B cell (primary cell): ENCODE measurements at regions not wholly inside any gene's neighbourhood (a gene's known extent, or its start where the extent isn't known, plus 50 kb on each side); places are given as distances from the start of the nearest gene placed in this dataset.

Source experiments
- ATAC-seq: fragments of 200-7000 bp; cut with Tn5 transposase; one replicate; pipeline ENCODE4 v1.10.0; 2021; ENCODE audit warnings: low read depth, mild to moderate bottlenecking, moderate number of reproducible peaks, moderate library complexity
- CTCF ChIA-PET: fragments of 350-600 bp; sonication (Branson Sonifier 250); formaldehyde crosslinking; loops from one replicate; lab custom pipeline; 2021; ENCODE audit warnings: antibody characterized with exemption, inconsistent platforms; lab: Charles Lee
- POLR2A ChIA-PET: fragments of 350-600 bp; sonication (Branson Sonifier 250); formaldehyde crosslinking; loops from one replicate; lab custom pipeline; 2021; ENCODE audit warnings: antibody characterized with exemption; lab: Charles Lee
- DNase-seq: peaks from one replicate; pipeline ENCODE4 v3.0.0; 2013
- H2AFZ ChIP-seq: 2 replicates; pipeline ENCODE4 v1.6.1; 2012; ENCODE audit warnings: mild to moderate bottlenecking, low read depth, low read length; ENCODE audit not compliant: insufficient read depth, poor library complexity, severe bottlenecking
- H3K27ac ChIP-seq, 2 donors: 1 replicate in 1 of 2; 2 replicates in 1 of 2; pipeline ENCODE4 v1.5.1; 2012 to 2013; ENCODE audit warnings: low read length in 2 of 2, mild to moderate bottlenecking in 2 of 2, moderate library complexity in 1 of 2
- H3K27me3 ChIP-seq, 4 experiments: fragments of 200-600 bp in 1 of 4; sonication (generic) in 1 of 4; replicated peaks in 1 of 4; 1 replicate in 2 of 4; 2 replicates in 2 of 4; pipeline versions ENCODE4 v1.6.1 to v1.7.0; 2013 to 2016; ENCODE audit warnings: low read length in 3 of 4, mild to moderate bottlenecking in 2 of 4, mixed read lengths in 1 of 4, moderate library complexity in 1 of 4; ENCODE audit not compliant: insufficient read depth in 4 of 4, control insufficient read depth in 3 of 4; ENCODE audit errors: control extremely low read depth in 1 of 4
- H3K36me3 ChIP-seq, 2 experiments: replicated peaks in 1 of 2; 1 replicate in 1 of 2; 2 replicates in 1 of 2; pipeline versions ENCODE4 v1.6.1 to v1.7.1; 2013; ENCODE audit warnings: low read length in 1 of 2; ENCODE audit not compliant: insufficient read depth in 2 of 2, control insufficient read depth in 1 of 2; ENCODE audit errors: control extremely low read depth in 1 of 2, extremely low read depth in 1 of 2
- H3K4me1 ChIP-seq, 2 donors: fragments of 200-600 bp in 1 of 2; sonication (generic) in 1 of 2; 1 replicate in 1 of 2; 2 replicates in 1 of 2; pipeline versions ENCODE4 v1.5.1 to v1.6.1; 2013 to 2017; ENCODE audit warnings: low read length in 2 of 2; ENCODE audit not compliant: control insufficient read depth in 2 of 2, insufficient read depth in 2 of 2
- H3K4me2 ChIP-seq: replicated peaks from 2 replicates; pipeline ENCODE3; 2012; ENCODE audit warnings: mild to moderate bottlenecking, low read depth, low read length; ENCODE audit not compliant: poor library complexity, severe bottlenecking
- H3K4me3 ChIP-seq, 5 experiments: fragments of 200-600 bp in 1 of 5; sonication (generic) in 1 of 5; 1 replicate in 3 of 5; 2 replicates in 2 of 5; pipeline versions ENCODE4 v1.5.1 to v1.7.0; 2011 to 2016; ENCODE audit warnings: low read length in 4 of 5, mild to moderate bottlenecking in 4 of 5, low read depth in 2 of 5, control low read depth in 1 of 5, moderate library complexity in 1 of 5; ENCODE audit not compliant: insufficient read depth in 1 of 5; ENCODE audit errors: control extremely low read depth in 1 of 5, extremely low read depth in 1 of 5
- H3K79me2 ChIP-seq: fragments of 200-600 bp; sonication (generic); one replicate; pipeline ENCODE4 v1.6.0; 2016; ENCODE audit warnings: low read length; ENCODE audit not compliant: control insufficient read depth, insufficient read depth
- H3K9ac ChIP-seq: fragments of 200-600 bp; sonication (generic); 2 replicates; pipeline ENCODE4 v1.6.1; 2017; ENCODE audit warnings: mild to moderate bottlenecking, low read length, moderate library complexity
- H3K9me3 ChIP-seq, 3 donors: one replicate each; pipeline versions ENCODE4 v1.6.1 to v1.7.1; 2013; ENCODE audit warnings: low read length in 2 of 3; ENCODE audit not compliant: control insufficient read depth in 2 of 3, insufficient read depth in 1 of 3; ENCODE audit errors: control extremely low read depth in 1 of 3
- H4K20me1 ChIP-seq: 2 replicates; pipeline ENCODE4 v1.6.0; 2012; ENCODE audit warnings: mild to moderate bottlenecking, low read length; ENCODE audit not compliant: insufficient read depth, control insufficient read depth, poor library complexity, severe bottlenecking
- H3K27ac Mint-ChIP-seq: one replicate; pipeline ENCODE4 v1.8.0; 2021; ENCODE audit warnings: mixed read lengths
- H3K27me3 Mint-ChIP-seq: one replicate; pipeline ENCODE4 v1.8.0; 2021; ENCODE audit warnings: mixed read lengths
- H3K4me1 Mint-ChIP-seq: one replicate; pipeline ENCODE4 v1.8.0; 2021; ENCODE audit warnings: mixed read lengths
- H3K4me3 Mint-ChIP-seq: one replicate; pipeline ENCODE4 v1.8.0; 2021; ENCODE audit warnings: mixed read lengths
- H3K9me3 Mint-ChIP-seq: one replicate; pipeline ENCODE4 v1.8.0; 2022; ENCODE audit warnings: mixed read lengths; ENCODE audit not compliant: insufficient read depth
- EZH2 ChIP-seq: IDR thresholded peaks from 2 replicates; pipeline ENCODE4 v1.6.1; 2012; ENCODE audit warnings: borderline replicate concordance, low read depth, mild to moderate bottlenecking, moderate library complexity, low read length; ENCODE audit not compliant: insufficient read depth, poor library complexity, severe bottlenecking
- WGBS: methylation state at CpG from one replicate; pipeline ENCODE4 v1.1.5; 2013; ENCODE audit warnings: missing lambda C conversion rate; ENCODE audit not compliant: insufficient coverage; 5-methylcytosine and 5-hydroxymethylcytosine counted together
- intact Hi-C: fragments of 100-400 bp; cut with micrococcal nuclease; formaldehyde crosslinking; loops from one replicate; pipeline ENCODE4 v1.10.0; 2022
- TF ChIP-seq, protein P1 (sequence below): fragments of 200-600 bp; IDR thresholded peaks from one replicate; pipeline ENCODE4 v1.8.0; 2022; ENCODE audit warnings: antibody characterized with exemption, mild to moderate bottlenecking

DNA sequence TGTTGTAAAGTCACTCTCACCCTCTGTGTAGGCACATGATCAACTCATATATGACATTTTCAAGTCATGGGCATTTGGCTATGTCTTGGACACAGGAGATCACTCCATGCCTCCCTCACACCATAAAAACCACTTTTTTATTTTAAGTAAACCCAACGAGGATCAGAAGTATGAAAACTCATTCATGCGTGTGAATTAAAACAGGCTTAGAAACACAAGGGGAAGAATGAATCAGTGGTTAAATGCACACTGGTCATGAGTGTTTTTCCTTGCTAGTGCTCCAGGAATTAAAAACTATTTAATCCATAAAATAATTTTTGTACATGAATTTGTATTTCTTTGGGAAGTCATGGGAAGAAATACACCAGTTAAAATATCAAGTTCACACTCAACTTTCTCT, 198.4 kb downstream of the GALC start:
- no peak overlapping the region for H3K27ac ChIP-seq
- Mint-ChIP-seq H3K27me3 (no peaks in the 10 kb centered on the region), H3K4me1 (no peaks in the 10 kb centered on the region), H3K4me3 (no peak overlapping the region), H3K27ac (no peak overlapping the region), H3K9me3 (no peaks in the 10 kb centered on the region)
- H3K27me3 ChIP-seq: no peaks in the 10 kb centered on the region
- POLR2A ChIA-PET: no interaction called here
- no peaks in the 10 kb centered on the region for H3K4me1 ChIP-seq
- WGBS: no CpG with 5 or more reads among the region's 2 CpGs
- DNase-seq (no peak), ATAC-seq (no peak)
- H3K4me3 ChIP-seq: no peak overlapping the region
- TF ChIP-seq EZH2: no peak
- TF ChIP-seq, protein P1, sequence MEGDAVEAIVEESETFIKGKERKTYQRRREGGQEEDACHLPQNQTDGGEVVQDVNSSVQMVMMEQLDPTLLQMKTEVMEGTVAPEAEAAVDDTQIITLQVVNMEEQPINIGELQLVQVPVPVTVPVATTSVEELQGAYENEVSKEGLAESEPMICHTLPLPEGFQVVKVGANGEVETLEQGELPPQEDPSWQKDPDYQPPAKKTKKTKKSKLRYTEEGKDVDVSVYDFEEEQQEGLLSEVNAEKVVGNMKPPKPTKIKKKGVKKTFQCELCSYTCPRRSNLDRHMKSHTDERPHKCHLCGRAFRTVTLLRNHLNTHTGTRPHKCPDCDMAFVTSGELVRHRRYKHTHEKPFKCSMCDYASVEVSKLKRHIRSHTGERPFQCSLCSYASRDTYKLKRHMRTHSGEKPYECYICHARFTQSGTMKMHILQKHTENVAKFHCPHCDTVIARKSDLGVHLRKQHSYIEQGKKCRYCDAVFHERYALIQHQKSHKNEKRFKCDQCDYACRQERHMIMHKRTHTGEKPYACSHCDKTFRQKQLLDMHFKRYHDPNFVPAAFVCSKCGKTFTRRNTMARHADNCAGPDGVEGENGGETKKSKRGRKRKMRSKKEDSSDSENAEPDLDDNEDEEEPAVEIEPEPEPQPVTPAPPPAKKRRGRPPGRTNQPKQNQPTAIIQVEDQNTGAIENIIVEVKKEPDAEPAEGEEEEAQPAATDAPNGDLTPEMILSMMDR: no peak
- no peaks in the 10 kb centered on the region for H4K20me1 ChIP-seq
- H3K4me2 ChIP-seq: no peak overlapping the region
- intact Hi-C loops: no loop called here
- no peaks in the 10 kb centered on the region for H3K79me2 ChIP-seq
- H2AFZ ChIP-seq: no peak overlapping the region
- H3K9ac ChIP-seq: no peak overlapping the region
- no peaks in the 10 kb centered on the region for H3K9me3 ChIP-seq
- CTCF ChIA-PET: no interaction called here
- H3K36me3 ChIP-seq: no peaks in the 10 kb centered on the region

DNA sequence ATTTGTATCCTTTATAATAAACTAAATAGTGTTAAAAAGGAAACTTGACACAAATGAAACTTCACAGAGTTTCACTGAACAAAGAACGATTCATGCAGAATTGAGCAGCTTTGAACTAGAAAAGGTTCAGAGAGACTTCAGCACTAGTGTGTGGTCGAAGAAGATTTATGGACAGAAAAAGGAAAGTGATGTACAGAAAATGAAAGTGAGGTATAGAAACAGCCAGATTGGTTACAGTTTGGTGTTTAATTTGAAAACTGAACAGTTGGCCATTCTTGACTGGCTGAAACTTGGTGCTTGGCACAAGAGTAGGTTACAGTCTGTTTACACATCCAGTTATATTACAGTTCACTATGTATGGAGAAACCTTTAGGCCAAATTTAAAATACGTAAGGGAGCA, 207.1 kb downstream of the GALC start:
- POLR2A ChIA-PET: no interaction called here
- 50% methylated on average over 1 of the region's 3 CpGs for WGBS
- TF ChIP-seq EZH2: no peak
- TF ChIP-seq, protein P1: no peak
- Histone ChIP-seq H3K4me3 (no peak overlapping the region), H3K27ac (no peak overlapping the region), H3K4me2 (no peak overlapping the region), H2AFZ (no peak overlapping the region), H3K27me3 (no peaks in the 10 kb centered on the region), H3K36me3 (no peaks in the 10 kb centered on the region), H3K79me2 (no peaks in the 10 kb centered on the region), H3K9me3 (peaks cover 0 to 8% (median 0%) of the 10 kb centered on the region in 3 donors), H4K20me1 (no peaks in the 10 kb centered on the region), H3K9ac (no peak overlapping the region), H3K4me1 (no peaks in the 10 kb centered on the region)
- ATAC-seq (no peak), DNase-seq (no peak)
- Mint-ChIP-seq H3K4me1 (no peaks in the 10 kb centered on the region), H3K27me3 (no peaks in the 10 kb centered on the region), H3K4me3 (no peak overlapping the region), H3K27ac (no peak overlapping the region), H3K9me3 (no peaks in the 10 kb centered on the region)
- CTCF ChIA-PET: no interaction called here
- intact Hi-C loops: no loop called here
